IPS DF 6.9 (cell line): ENCODE measurements at regions not wholly inside any gene's neighbourhood (a gene's known extent, or its start where the extent isn't known, plus 50 kb on each side); places are given as distances from the start of the nearest gene placed in this dataset.

Experiments
- DNase-seq: peaks from one replicate; pipeline ENCODE4 v3.0.0-alpha.2; 2013; ENCODE audit warnings: low read depth, low spot score
- H3K27ac ChIP-seq: one replicate; pipeline ENCODE4 v1.5.1; 2013; ENCODE audit warnings: low read length, control low read depth
- H3K27me3 ChIP-seq: 2 replicates; pipeline ENCODE4 v1.6.1; 2013; ENCODE audit warnings: mild to moderate bottlenecking, low read length; ENCODE audit not compliant: control insufficient read depth, insufficient read depth
- H3K36me3 ChIP-seq: 2 replicates; pipeline ENCODE4 v1.6.1; 2013; ENCODE audit warnings: low read length; ENCODE audit not compliant: control insufficient read depth, insufficient read depth
- H3K4me1 ChIP-seq: 2 replicates; pipeline ENCODE4 v1.6.1; 2013; ENCODE audit warnings: low read length; ENCODE audit not compliant: control insufficient read depth, insufficient read depth
- H3K4me3 ChIP-seq: 2 replicates; pipeline ENCODE4 v1.5.1; 2013; ENCODE audit warnings: mild to moderate bottlenecking, low read length
- H3K9me3 ChIP-seq: 2 replicates; pipeline ENCODE4 v1.6.1; 2013; ENCODE audit warnings: low read length, inconsistent platforms; ENCODE audit not compliant: control insufficient read depth, insufficient read depth
- WGBS: extraction: QIAGEN DNeasy Blood & Tissue Kit; methylation state at CpG from one replicate; pipeline ENCODE4 v1.1.7; 2013; ENCODE audit warnings: mixed read lengths, missing lambda C conversion rate; ENCODE audit not compliant: insufficient read length, insufficient coverage; 5-methylcytosine and 5-hydroxymethylcytosine counted together

GRCh38 chr3:34207002-34207401 is 408.6 kb downstream of the PDCD6IP start:
- DNase-seq = no peak
- no CpG with 5 or more reads among the region's 2 CpGs for WGBS

GRCh38 chr3:34207806-34208205 is 409.4 kb downstream of the PDCD6IP start:
- Histone ChIP-seq H3K4me3 (no peak overlapping the region), H3K9me3 (no peaks in the 10 kb centered on the region), H3K4me1 (no peaks in the 10 kb centered on the region), H3K27ac (no peak overlapping the region), H3K36me3 (no peaks in the 10 kb centered on the region), H3K27me3 (no peaks in the 10 kb centered on the region)
- WGBS = no CpG with 5 or more reads among the region's 1 CpG
- no peak for DNase-seq

More at GRCh38 chr3:34207002-34207401, 408.6 kb downstream of the PDCD6IP start:
- Histone ChIP-seq H3K4me3 (no peak overlapping the region), H3K9me3 (no peaks in the 10 kb centered on the region), H3K27me3 (no peaks in the 10 kb centered on the region), H3K36me3 (no peaks in the 10 kb centered on the region), H3K4me1 (no peaks in the 10 kb centered on the region), H3K27ac (no peak overlapping the region)

GRCh38 chr3:34212175-34212574 is 413.7 kb downstream of the PDCD6IP start:
- no peak for DNase-seq
- no CpG with 5 or more reads among the region's 2 CpGs for WGBS
- H3K4me3 ChIP-seq = no peak overlapping the region

GRCh38 chr3:34212656-34213055 is 414.2 kb downstream of the PDCD6IP start:
- H3K27me3 ChIP-seq = no peaks in the 10 kb centered on the region
- WGBS = no CpG with 5 or more reads among the region's 4 CpGs
- H3K27ac ChIP-seq = no peak overlapping the region
- DNase-seq = no peak
- no peaks in the 10 kb centered on the region for H3K4me1 ChIP-seq
- no peaks in the 10 kb centered on the region for H3K36me3 ChIP-seq
- no peak overlapping the region for H3K4me3 ChIP-seq
- no peaks in the 10 kb centered on the region for H3K9me3 ChIP-seq

More at GRCh38 chr3:34212175-34212574, 413.7 kb downstream of the PDCD6IP start:
- H3K27ac ChIP-seq = no peak overlapping the region
- no peaks in the 10 kb centered on the region for H3K9me3 ChIP-seq
- H3K36me3 ChIP-seq = no peaks in the 10 kb centered on the region
- H3K27me3 ChIP-seq = no peaks in the 10 kb centered on the region
- no peaks in the 10 kb centered on the region for H3K4me1 ChIP-seq

GRCh38 chr3:34213478-34213877 is 415.0 kb downstream of the PDCD6IP start:
- H3K36me3 ChIP-seq = no peaks in the 10 kb centered on the region
- no peak overlapping the region for H3K27ac ChIP-seq
- no peaks in the 10 kb centered on the region for H3K27me3 ChIP-seq
- H3K4me1 ChIP-seq = no peaks in the 10 kb centered on the region
- WGBS = no CpG with 5 or more reads among the region's 4 CpGs
- H3K9me3 ChIP-seq = no peaks in the 10 kb centered on the region
- H3K4me3 ChIP-seq = no peak overlapping the region
- DNase-seq = no peak

- Histone ChIP-seq H3K27ac (no peak overlapping the region), H3K9me3 (no peaks in the 10 kb centered on the region), H3K4me1 (no peaks in the 10 kb centered on the region), H3K4me3 (no peak overlapping the region), H3K27me3 (no peaks in the 10 kb centered on the region), H3K36me3 (no peaks in the 10 kb centered on the region)
- WGBS = no CpG with 5 or more reads among the region's 9 CpGs
- DNase-seq = no peak
These were observed 418.4 kb downstream of the PDCD6IP start for GRCh38 chr3:34216711-34217335.

- H3K4me3 ChIP-seq = no peak overlapping the region
- DNase-seq = no peak
- H3K36me3 ChIP-seq = no peaks in the 10 kb centered on the region
- no peaks in the 10 kb centered on the region for H3K27me3 ChIP-seq
- H3K27ac ChIP-seq = no peak overlapping the region
- no peaks in the 10 kb centered on the region for H3K4me1 ChIP-seq
- WGBS = 100% methylated on average over 1 of the region's 5 CpGs
- H3K9me3 ChIP-seq = no peaks in the 10 kb centered on the region
These were observed 420.4 kb downstream of the PDCD6IP start for GRCh38 chr3:34218706-34219385.

- DNase-seq = no peak
- H3K4me3 ChIP-seq = no peak overlapping the region
- H3K4me1 ChIP-seq = no peaks in the 10 kb centered on the region
- H3K27me3 ChIP-seq = no peaks in the 10 kb centered on the region
- no peaks in the 10 kb centered on the region for H3K36me3 ChIP-seq
- no peaks in the 10 kb centered on the region for H3K9me3 ChIP-seq
- H3K27ac ChIP-seq = no peak overlapping the region
- WGBS = no CpG with 5 or more reads among the region's 1 CpG
These were observed 421.1 kb downstream of the PDCD6IP start for GRCh38 chr3:34219556-34219955.

GRCh38 chr3:34225821-34226366 is 427.5 kb downstream of the PDCD6IP start:
- no peaks in the 10 kb centered on the region for H3K9me3 ChIP-seq
- H3K4me1 ChIP-seq = no peaks in the 10 kb centered on the region
- no CpG with 5 or more reads among the region's 3 CpGs for WGBS
- DNase-seq = no peak
- H3K4me3 ChIP-seq = no peak overlapping the region
- H3K27me3 ChIP-seq = no peaks in the 10 kb centered on the region
- H3K36me3 ChIP-seq = no peaks in the 10 kb centered on the region
- no peak overlapping the region for H3K27ac ChIP-seq

GRCh38 chr3:34229876-34230275 is 431.4 kb downstream of the PDCD6IP start:
- Histone ChIP-seq H3K27me3 (no peaks in the 10 kb centered on the region), H3K4me3 (no peak overlapping the region), H3K27ac (no peak overlapping the region), H3K4me1 (no peaks in the 10 kb centered on the region), H3K9me3 (no peaks in the 10 kb centered on the region), H3K36me3 (no peaks in the 10 kb centered on the region)
- no peak for DNase-seq
- no CpG with 5 or more reads among the region's 5 CpGs for WGBS
